ENCODE measurements at regions not wholly inside any gene's neighbourhood (a gene's known extent, or its start where the extent isn't known, plus 50 kb on each side); places are given as distances from the start of the nearest gene placed in this dataset.

DNA sequence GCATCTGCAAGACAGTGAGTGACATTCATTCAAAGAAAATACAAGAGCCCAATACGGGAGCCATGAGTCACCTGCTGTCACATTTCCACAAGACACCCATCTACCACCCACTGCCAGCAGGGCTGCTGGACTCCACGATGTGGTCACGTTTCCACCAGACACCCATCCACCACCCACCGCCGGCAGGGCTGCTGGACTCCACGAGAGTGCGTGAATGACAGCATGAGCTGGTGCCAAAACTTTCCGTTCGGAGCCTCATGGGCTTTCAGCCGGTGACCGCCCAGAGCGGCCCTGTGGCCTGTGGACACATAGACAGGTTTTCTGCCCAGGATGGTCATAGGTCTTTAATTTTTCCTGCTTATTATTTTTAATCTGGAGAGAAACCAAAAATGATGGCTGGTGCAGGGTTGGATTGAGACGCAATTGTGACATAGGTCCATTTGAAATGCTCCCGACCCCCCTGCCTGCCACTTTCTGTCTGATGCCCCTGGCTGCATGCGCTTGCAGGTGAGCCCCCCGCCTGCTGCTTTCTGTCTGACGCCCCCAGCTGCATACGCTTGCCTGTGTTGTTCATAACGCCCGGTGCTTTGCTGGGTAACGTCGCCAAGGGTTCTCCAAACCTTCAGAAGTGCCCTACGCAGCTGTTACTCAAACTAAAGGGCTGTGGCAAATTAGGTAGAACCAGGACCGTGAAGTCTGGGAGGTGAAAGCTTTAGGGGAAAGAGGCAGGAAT is 59.1 kb upstream of the SMOC2 start:
- H3K36me3 ChIP-seq (ENCODE audit: control insufficient read depth, insufficient read depth, low read length) = no peaks in the 10 kb centered on the region
- TF ChIP-seq CTCF (conservative IDR thresholded peaks at IDR 0.05; ENCODE audit: low read depth, low read length) (no peak), POLR2A (IDR thresholded peaks at IDR 0.05; ENCODE audit: low read depth, low read length) (no peak), SMC3 (IDR thresholded peaks at IDR 0.05; ENCODE audit: low read depth, low read length) (no peak), RAD21 (IDR thresholded peaks at IDR 0.05; ENCODE audit: low read length) (no peak), MAFK (IDR thresholded peaks at IDR 0.05; ENCODE audit: low read depth, low read length) (no peak), CEBPB (IDR thresholded peaks at IDR 0.05; ENCODE audit: low read depth, low read length) (no peak), MXI1 (IDR thresholded peaks at IDR 0.05; ENCODE audit: borderline replicate concordance, low read depth, low read length) (no peak), FOS (IDR thresholded peaks at IDR 0.05; ENCODE audit: low read depth, low read length) (no peak), BHLHE40 (IDR thresholded peaks at IDR 0.05; ENCODE audit: low read depth, low read length) (no peak)
- TF ChIP-seq, protein P1, sequence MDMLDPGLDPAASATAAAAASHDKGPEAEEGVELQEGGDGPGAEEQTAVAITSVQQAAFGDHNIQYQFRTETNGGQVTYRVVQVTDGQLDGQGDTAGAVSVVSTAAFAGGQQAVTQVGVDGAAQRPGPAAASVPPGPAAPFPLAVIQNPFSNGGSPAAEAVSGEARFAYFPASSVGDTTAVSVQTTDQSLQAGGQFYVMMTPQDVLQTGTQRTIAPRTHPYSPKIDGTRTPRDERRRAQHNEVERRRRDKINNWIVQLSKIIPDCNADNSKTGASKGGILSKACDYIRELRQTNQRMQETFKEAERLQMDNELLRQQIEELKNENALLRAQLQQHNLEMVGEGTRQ (IDR thresholded peaks at IDR 0.05; ENCODE audit: low read depth, low read length) = no peak
- no peak overlapping the region for H4K8ac ChIP-seq (ENCODE audit: low read depth in 2 of 2, low read length in 2 of 2)
- in situ Hi-C loops (cut with MboI; ENCODE audit: low sequenced_read_pairs) (no loop called here), dilution Hi-C loops (cut with HindIII; ENCODE audit: low sequenced_read_pairs, unreplicated experiment) (no loop called here), intact Hi-C loops (cut with micrococcal nuclease) (no loop called here)
- no peaks in the 10 kb centered on the region for H3K4me1 ChIP-seq (ENCODE audit: control insufficient read depth, insufficient read depth, low read length)
- no peak overlapping the region for H2AK5ac ChIP-seq (ENCODE audit: low read depth, low read length)
- H3K9me3 ChIP-seq (ENCODE audit: control insufficient read depth, insufficient read depth, low read length) = peaks cover 69% of the 10 kb centered on the region
- no peaks in the 10 kb centered on the region for H3K79me1 ChIP-seq (ENCODE audit: low read depth in 1 of 2, low read length in 2 of 2)
- no peak overlapping the region for H2BK5ac ChIP-seq (ENCODE audit: low read depth, low read length, poor library complexity, severe bottlenecking)
- BruUV-seq (replicated peaks) = no TSS peak
- no peak for ATAC-seq (ENCODE audit: low read depth)
- H2AFZ ChIP-seq (replicated peaks; ENCODE audit: low read length, poor library complexity) = no peak overlapping the region
- H2AK9ac ChIP-seq (replicated peaks; ENCODE audit: low read depth, low read length, poor library complexity) = no peak overlapping the region
- no peak overlapping the region for H3K14ac ChIP-seq (replicated peaks; ENCODE audit: low read depth, low read length)
- no peaks in the 10 kb centered on the region for H3K9me1 ChIP-seq (ENCODE audit: insufficient read depth, low read length)
- no peak for DNase-seq
- no peak overlapping the region for H3K9ac ChIP-seq (ENCODE audit: low read depth, low read length)
- H3K4me2 ChIP-seq (ENCODE audit: low read depth, low read length) = no peak overlapping the region
- H3K4ac ChIP-seq (ENCODE audit: low read depth, low read length) = no peak overlapping the region
- H2BK120ac ChIP-seq (ENCODE audit: low read depth, low read length) = no peak overlapping the region
- H3K27me3 ChIP-seq (ENCODE audit: control insufficient read depth, insufficient read depth, low read length) = no peaks in the 10 kb centered on the region
- ChIA-PET CTCF (no interaction called here), POLR2A (ENCODE audit: unreplicated experiment) (no interaction called here)
- no peaks in the 10 kb centered on the region for H4K20me1 ChIP-seq (ENCODE audit: insufficient read depth, low read length)
- H3K27ac ChIP-seq (ENCODE audit: insufficient read depth, low read length) = no peak overlapping the region
- no peak overlapping the region for H2BK20ac ChIP-seq (ENCODE audit: low read depth, low read length)
- H4K5ac ChIP-seq (ENCODE audit: low read depth, low read length) = no peak overlapping the region
- H3K18ac ChIP-seq (ENCODE audit: low read depth, low read length) = no peak overlapping the region
- no peak overlapping the region for H3K4me3 ChIP-seq (ENCODE audit: insufficient read depth, low read depth, low read length)
- H3K56ac ChIP-seq (ENCODE audit: extremely low read depth, insufficient read depth, low read length) = no peak overlapping the region
- H2BK15ac ChIP-seq (ENCODE audit: low read depth, low read length) = no peak overlapping the region
- H4K91ac ChIP-seq (ENCODE audit: insufficient read depth, low read depth, low read length) = no peak overlapping the region
- no peak overlapping the region for H3K23ac ChIP-seq (ENCODE audit: low read depth, low read length)
- WGBS, 2 experiments (ENCODE audit: extremely low coverage in 2 of 2, insufficient read length in 1 of 2) = 71% methylated on average over 18 of the region's 24 CpGs; no CpG with 5 or more reads in 1 of the 2 experiments
